ENCODE measurements at regions not wholly inside any gene's neighbourhood (a gene's known extent, or its start where the extent isn't known, plus 50 kb on each side); places are given as distances from the start of the nearest gene placed in this dataset.

- no peak for TF ChIP-seq CTCF (conservative IDR thresholded peaks at IDR 0.05; ENCODE audit: low read depth, low read length)
- TF ChIP-seq EZH2 (IDR thresholded peaks at IDR 0.05; ENCODE audit: borderline replicate concordance, low read depth, low read length, poor library complexity, severe bottlenecking) = no peak
- POLR2A ChIA-PET (ENCODE audit: low non-redundant PET) = no interaction called here
- Histone ChIP-seq H3K9me3 (ENCODE audit: low read depth, low read length, poor library complexity, severe bottlenecking) (peaks cover 12% of the 10 kb centered on the region), H3K4me1 (ENCODE audit: insufficient read depth, low read length, poor library complexity, severe bottlenecking) (no peaks in the 10 kb centered on the region), H3K27me3 (replicated peaks; ENCODE audit: insufficient read depth, low read depth, low read length, poor library complexity) (peaks cover 48% of the 10 kb centered on the region), H3K36me3 (ENCODE audit: insufficient read depth, low read length, poor library complexity, severe bottlenecking) (no peaks in the 10 kb centered on the region), H3K4me3 (ENCODE audit: low read depth, low read length, poor library complexity, severe bottlenecking) (no peak overlapping the region), H3K27ac (ENCODE audit: low read depth, low read length, poor library complexity, severe bottlenecking) (no peak overlapping the region)
- BruUV-seq (replicated peaks) = no TSS peak
- no peak for DNase-seq (ENCODE audit: low spot score)
- CTCF ChIA-PET = no interaction called here
- intact Hi-C loops (cut with micrococcal nuclease; ENCODE audit: unreplicated experiment) = no loop called here
Measured at GRCh38 chr14:104448721-104449120, 130.8 kb upstream of the C14orf180 start.

- ChIA-PET CTCF (no interaction called here), POLR2A (ENCODE audit: low non-redundant PET) (no interaction called here)
- H3K4me3 ChIP-seq (ENCODE audit: low read depth, low read length, poor library complexity, severe bottlenecking) = no peak overlapping the region
- no peaks in the 10 kb centered on the region for H3K4me1 ChIP-seq (ENCODE audit: insufficient read depth, low read length, poor library complexity, severe bottlenecking)
- TF ChIP-seq EZH2 (IDR thresholded peaks at IDR 0.05; ENCODE audit: borderline replicate concordance, low read depth, low read length, poor library complexity, severe bottlenecking) (no peak), CTCF (conservative IDR thresholded peaks at IDR 0.05; ENCODE audit: low read depth, low read length) (no peak)
- peaks cover 65% of the 10 kb centered on the region for H3K27me3 ChIP-seq (replicated peaks; ENCODE audit: insufficient read depth, low read depth, low read length, poor library complexity)
- BruUV-seq (replicated peaks) = no TSS peak
- intact Hi-C loops (cut with micrococcal nuclease; ENCODE audit: unreplicated experiment) = no loop called here
- peaks cover 12% of the 10 kb centered on the region for H3K9me3 ChIP-seq (ENCODE audit: low read depth, low read length, poor library complexity, severe bottlenecking)
- no peak overlapping the region for H3K27ac ChIP-seq (ENCODE audit: low read depth, low read length, poor library complexity, severe bottlenecking)
- no peaks in the 10 kb centered on the region for H3K36me3 ChIP-seq (ENCODE audit: insufficient read depth, low read length, poor library complexity, severe bottlenecking)
- DNase-seq (ENCODE audit: low spot score) = no peak
Measured at GRCh38 chr14:104450811-104451401, 128.7 kb upstream of the C14orf180 start.

- H3K36me3 ChIP-seq (ENCODE audit: insufficient read depth, low read length, poor library complexity, severe bottlenecking) = no peaks in the 10 kb centered on the region
- peaks cover 12% of the 10 kb centered on the region for H3K9me3 ChIP-seq (ENCODE audit: low read depth, low read length, poor library complexity, severe bottlenecking)
- ChIA-PET CTCF (no interaction called here), POLR2A (ENCODE audit: low non-redundant PET) (no interaction called here)
- peaks cover 71% of the 10 kb centered on the region for H3K27me3 ChIP-seq (replicated peaks; ENCODE audit: insufficient read depth, low read depth, low read length, poor library complexity)
- no TSS peak for BruUV-seq (replicated peaks)
- intact Hi-C loops (cut with micrococcal nuclease; ENCODE audit: unreplicated experiment) = no loop called here
- H3K4me3 ChIP-seq (ENCODE audit: low read depth, low read length, poor library complexity, severe bottlenecking) = no peak overlapping the region
- TF ChIP-seq EZH2 (IDR thresholded peaks at IDR 0.05; ENCODE audit: borderline replicate concordance, low read depth, low read length, poor library complexity, severe bottlenecking) (no peak), CTCF (conservative IDR thresholded peaks at IDR 0.05; ENCODE audit: low read depth, low read length) (no peak)
- no peak overlapping the region for H3K27ac ChIP-seq (ENCODE audit: low read depth, low read length, poor library complexity, severe bottlenecking)
- DNase-seq (ENCODE audit: low spot score) = no peak
- H3K4me1 ChIP-seq (ENCODE audit: insufficient read depth, low read length, poor library complexity, severe bottlenecking) = no peaks in the 10 kb centered on the region
Measured at GRCh38 chr14:104451474-104451873, 128.1 kb upstream of the C14orf180 start.
